ENCODE measurements at regions not wholly inside any gene's neighbourhood (a gene's known extent, or its start where the extent isn't known, plus 50 kb on each side); places are given as distances from the start of the nearest gene placed in this dataset.

GRCh38 chr6:134422426-134423231 is 104.7 kb upstream of the SGK1 start:
- TF ChIP-seq TSHZ2 (CRISPR knock-in tag; IDR thresholded peaks at IDR 0.05) = no peak
- TF ChIP-seq TCF4 (CRISPR knock-in tag; IDR thresholded peaks at IDR 0.05; ENCODE audit: borderline replicate concordance) = no peak
- TF ChIP-seq PPARA (CRISPR knock-in tag; IDR thresholded peaks at IDR 0.05; ENCODE audit: borderline replicate concordance) = no peak
- no peak for TF ChIP-seq PATZ1 (CRISPR knock-in tag; IDR thresholded peaks at IDR 0.05; ENCODE audit: borderline replicate concordance)

Measured in SK-N-SH treated with all-trans-retinoic acid at 6 μM for 48 hours (cell line).